ENCODE measurements at regions not wholly inside any gene's neighbourhood (a gene's known extent, or its start where the extent isn't known, plus 50 kb on each side); places are given as distances from the start of the nearest gene placed in this dataset.

GRCh38 chr11:70568035-70568813, 169.9 kb downstream of the CTTN start:
- no peaks in the 10 kb centered on the region for H3K36me3 ChIP-seq
- TF ChIP-seq CTCF (IDR thresholded peaks at IDR 0.05), result no peak
- no peak for TF ChIP-seq POLR2A (IDR thresholded peaks at IDR 0.05)
- TF ChIP-seq EP300 (IDR thresholded peaks at IDR 0.05), result no peak
- peak; percentile 37 to 67 (median 53) for DNase-seq
- WGBS, 3 donors, result 0 to 1% (median 0%) methylated on average over 26 of the region's 26 CpGs
- H3K27ac ChIP-seq, result peak overlapping the region; percentile 30 to 68
- peak overlapping the region; percentile 29 for H3K4me3 ChIP-seq
- H3K4me1 ChIP-seq (ENCODE audit: insufficient read depth), result peaks cover 5% of the 10 kb centered on the region
- no peaks in the 10 kb centered on the region for H3K27me3 ChIP-seq
- intact Hi-C loops (cut with DNase I), result no loop called here
- H3K9me3 ChIP-seq, result no peaks in the 10 kb centered on the region

GRCh38 chr11:70568814-70569617, 170.7 kb downstream of the CTTN start:
- Histone ChIP-seq H3K9me3 (no peaks in the 10 kb centered on the region), H3K4me3 (peak overlapping the region; percentile 29), H3K36me3 (no peaks in the 10 kb centered on the region), H3K27me3 (no peaks in the 10 kb centered on the region), H3K27ac (peak overlapping the region in 1 of 2 donors; percentile 30), H3K4me1 (ENCODE audit: insufficient read depth) (peaks cover 5% of the 10 kb centered on the region)
- intact Hi-C loops (cut with DNase I), result no loop called here
- DNase-seq, result peak in 1 of 5 donors; percentile 28
- WGBS, 3 donors, result 77 to 78% (median 77%) methylated on average over 29 to 30 of the region's 30 CpGs
- TF ChIP-seq EP300 (IDR thresholded peaks at IDR 0.05) (no peak), CTCF (IDR thresholded peaks at IDR 0.05) (no peak), POLR2A (IDR thresholded peaks at IDR 0.05) (no peak)

- WGBS, 3 donors, result 86 to 91% (median 89%) methylated on average over 8 of the region's 8 CpGs
- H3K4me3 ChIP-seq, result no peak overlapping the region
- H3K27ac ChIP-seq, result no peak overlapping the region
- DNase-seq, result no peak
- H3K4me1 ChIP-seq (ENCODE audit: insufficient read depth), result peaks cover 5% of the 10 kb centered on the region
- no peaks in the 10 kb centered on the region for H3K27me3 ChIP-seq
- TF ChIP-seq POLR2A (IDR thresholded peaks at IDR 0.05) (no peak), EP300 (IDR thresholded peaks at IDR 0.05) (no peak), CTCF (IDR thresholded peaks at IDR 0.05) (no peak)
- H3K9me3 ChIP-seq, result no peaks in the 10 kb centered on the region
- no peaks in the 10 kb centered on the region for H3K36me3 ChIP-seq
- intact Hi-C loops (cut with DNase I), result no loop called here
Measured at GRCh38 chr11:70569618-70569890, 171.2 kb downstream of the CTTN start.

- peak in 1 of 5 donors; percentile 21 for DNase-seq
Measured at GRCh38 chr11:70569996-70570692, 171.8 kb downstream of the CTTN start.

More at GRCh38 chr11:70569996-70570692, 171.8 kb downstream of the CTTN start:
- WGBS, 3 donors, result 78 to 80% (median 79%) methylated on average over 19 of the region's 19 CpGs
- Histone ChIP-seq H3K4me1 (ENCODE audit: insufficient read depth) (peaks cover 5% of the 10 kb centered on the region), H3K4me3 (no peak overlapping the region), H3K9me3 (no peaks in the 10 kb centered on the region), H3K36me3 (no peaks in the 10 kb centered on the region), H3K27ac (no peak overlapping the region), H3K27me3 (no peaks in the 10 kb centered on the region)
- TF ChIP-seq EP300 (IDR thresholded peaks at IDR 0.05) (no peak), POLR2A (IDR thresholded peaks at IDR 0.05) (no peak), CTCF (IDR thresholded peaks at IDR 0.05) (no peak)
- intact Hi-C loops (cut with DNase I), result no loop called here

Measured in ovary (tissue), 7 donors.